A549 (cell line): ENCODE measurements at regions not wholly inside any gene's neighbourhood (a gene's known extent, or its start where the extent isn't known, plus 50 kb on each side); places are given as distances from the start of the nearest gene placed in this dataset.
A peak's percentile ranks its signal among the peaks of the same experiment; 100 is the strongest.

Experiments
- ATAC-seq, 2 experiments: fragments of 200-7000 bp in 1 of 2; fragments of >200 bp in 1 of 2; cut with Nextera tagmentation in 1 of 2; cut with Tn5 transposase in 1 of 2; 3 replicates each; pipeline versions ENCODE4 v1.8.0 to v1.9.1; 2018 to 2020; ENCODE audit warnings: mild to moderate bottlenecking in 1 of 2, moderate library complexity in 1 of 2
- CTCF ChIA-PET: fragments of 300-600 bp; sonication (Branson Sonifier 250); formaldehyde crosslinking; extraction: SDS; loops from one replicate; lab custom pipeline; 2021; ENCODE audit warnings: antibody characterized with exemption, inconsistent platforms; lab: Yijun Ruan, JAX
- POLR2A ChIA-PET: fragments of 350-600 bp; formaldehyde crosslinking; extraction: SDS; loops from one replicate; lab custom pipeline; 2021; ENCODE audit warnings: antibody characterized with exemption, inconsistent platforms; lab: Yijun Ruan, JAX
- DNase-seq, 2 experiments: peaks; one replicate each; pipeline versions ENCODE4 v3.0.0 to v3.0.0-alpha.2; 2011 to 2016; ENCODE audit warnings: low read depth in 1 of 2, low spot score in 1 of 2
- FAIRE-seq: peaks from 2 replicates; lab custom pipeline; 2011; peaks lifted over from hg19 to GRCh38; lab: Jason Lieb, UNC
- H3K27ac ChIP-seq, 2 experiments: fragments of >200 bp; sonication (Bioruptor Twin); formaldehyde crosslinking; 3 replicates each; pipeline ENCODE4 v1.5.1; 2016 to 2017
- H3K4me1 ChIP-seq: fragments of >200 bp; sonication (Bioruptor Twin); formaldehyde crosslinking; 3 replicates; pipeline ENCODE4 v1.6.1; 2016
- H3K4me2 ChIP-seq: fragments of >200 bp; sonication (Bioruptor Twin); formaldehyde crosslinking; 3 replicates; pipeline ENCODE4 v1.6.1; 2016
- H3K4me3 ChIP-seq: fragments of >200 bp; sonication (Bioruptor Twin); formaldehyde crosslinking; 3 replicates; pipeline ENCODE4 v1.5.1; 2016
- H3K9me3 ChIP-seq: fragments of >200 bp; sonication (Bioruptor Twin); formaldehyde crosslinking; 3 replicates; pipeline ENCODE4 v1.6.1; 2016
- CBX2 ChIP-seq: fragments of 200-600 bp; sonication (generic); IDR thresholded peaks from 2 replicates; pipeline ENCODE4 v1.6.1; 2016; ENCODE audit warnings: low read depth, mild to moderate bottlenecking, borderline replicate concordance
- CEBPB ChIP-seq, 2 experiments: fragments of >200 bp in 1 of 2; sonication (Bioruptor Twin) in 1 of 2; formaldehyde crosslinking in 1 of 2; IDR thresholded peaks; 2 replicates each; pipeline ENCODE4 v1.6.1; 2012 to 2016
- CTCF ChIP-seq: fragments of >200 bp; sonication (Bioruptor Twin); formaldehyde crosslinking; IDR thresholded peaks from 3 replicates; pipeline ENCODE4 v1.5.1; 2016
- EHF ChIP-seq: fragments of 250-450 bp; sonication (Bioruptor Pico); IDR thresholded peaks from 2 replicates; pipeline ENCODE4 v1.5.0; 2020; ENCODE audit warnings: mild to moderate bottlenecking
- EP300 ChIP-seq, 2 experiments: fragments of >200 bp; sonication (Bioruptor Twin); formaldehyde crosslinking; IDR thresholded peaks; 2 replicates in 1 of 2; 3 replicates in 1 of 2; pipeline ENCODE4 v1.6.1; 2016 to 2017
- HOXB13 ChIP-seq: fragments of 250-450 bp; sonication (Bioruptor Pico); IDR thresholded peaks from 2 replicates; pipeline ENCODE4 v1.5.0; 2020; ENCODE audit warnings: low read depth, mild to moderate bottlenecking, moderate library complexity
- HOXB5 ChIP-seq: fragments of 250-450 bp; sonication (Bioruptor Pico); IDR thresholded peaks from 2 replicates; pipeline ENCODE4 v1.5.0; 2020; ENCODE audit warnings: mild to moderate bottlenecking, moderate library complexity
- MAZ ChIP-seq: fragments of 150-350 bp; IDR thresholded peaks from 2 replicates; pipeline ENCODE4 v1.6.1; 2014; ENCODE audit warnings: antibody characterized with exemption, low read depth, low read length, borderline replicate concordance
- NPAS2 ChIP-seq: fragments of 250-450 bp; sonication (Bioruptor Pico); IDR thresholded peaks from 2 replicates; pipeline ENCODE4 v1.8.0; 2022; ENCODE audit warnings: mild to moderate bottlenecking, moderate library complexity, borderline replicate concordance
- PBX3 ChIP-seq: IDR thresholded peaks from 2 replicates; pipeline ENCODE4 v1.6.1; 2012
- RAD21 ChIP-seq, 2 experiments: fragments of >200 bp in 1 of 2; sonication (Bioruptor Twin) in 1 of 2; formaldehyde crosslinking in 1 of 2; IDR thresholded peaks in 1 of 2; conservative IDR thresholded peaks in 1 of 2; 2 replicates in 1 of 2; 3 replicates in 1 of 2; pipeline ENCODE4 v1.6.1; 2012 to 2018; ENCODE audit warnings: inconsistent platforms in 1 of 2
- SMC3 ChIP-seq: fragments of >200 bp; sonication (Bioruptor Twin); formaldehyde crosslinking; IDR thresholded peaks from 3 replicates; pipeline ENCODE4 v1.6.1; 2018; ENCODE audit warnings: inconsistent platforms
- TFCP2L1 ChIP-seq: fragments of 250-450 bp; sonication (Bioruptor Pico); IDR thresholded peaks from 2 replicates; pipeline ENCODE4 v1.5.0; 2021; ENCODE audit warnings: mild to moderate bottlenecking
- TP53 ChIP-seq: fragments of 250-450 bp; sonication (Bioruptor Pico); IDR thresholded peaks from 2 replicates; pipeline ENCODE4 v1.5.0; 2021; ENCODE audit warnings: mild to moderate bottlenecking, moderate library complexity
- USF2 ChIP-seq: fragments of 450-650 bp; IDR thresholded peaks from 2 replicates; pipeline ENCODE4 v1.6.1; 2014; ENCODE audit warnings: antibody characterized with exemption
- WGBS: methylation state at CpG from one replicate; pipeline ENCODE4 v1.1.6; 2017; ENCODE audit errors: missing lambda C conversion rate; 5-methylcytosine and 5-hydroxymethylcytosine counted together
- TF ChIP-seq, protein P1 (sequence below): IDR thresholded peaks from 2 replicates; pipeline ENCODE4 v1.6.1; 2012; ENCODE audit warnings: low read depth, borderline replicate concordance

DNA sequence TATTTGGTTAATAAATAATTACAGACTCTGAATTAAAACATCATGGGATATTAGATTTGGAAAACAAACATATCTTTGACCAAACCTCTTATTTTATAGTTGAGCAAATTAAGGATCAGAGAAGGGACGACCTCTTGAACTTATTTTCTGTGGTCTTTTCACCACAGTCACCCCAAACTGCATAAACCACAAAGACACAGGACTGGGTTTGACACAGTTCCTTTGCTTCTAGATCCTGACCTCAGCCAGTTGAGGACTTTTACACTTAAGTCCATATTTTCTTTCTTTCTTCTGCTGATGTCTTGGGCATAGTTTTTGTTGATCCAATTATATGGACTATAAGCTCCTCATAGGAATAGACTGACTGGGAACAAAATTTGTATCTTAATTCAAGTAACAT lies 234.0 kb upstream of the SLC14A2 start:
- no peaks in the 10 kb centered on the region for H3K4me1 ChIP-seq
- CTCF ChIA-PET: no interaction called here
- H3K4me2 ChIP-seq: no peak overlapping the region
- no peak for DNase-seq
- no peak for ATAC-seq
- H3K27ac ChIP-seq: no peak overlapping the region
- no peak overlapping the region for H3K4me3 ChIP-seq
- WGBS: 0% methylated on average over 1 of the region's 1 CpG
- no peak for FAIRE-seq
- POLR2A ChIA-PET: no interaction called here
- no peaks in the 10 kb centered on the region for H3K9me3 ChIP-seq
- TF ChIP-seq TFCP2L1 (CRISPR knock-in tag) (no peak), PBX3 (no peak), MAZ (no peak), SMC3 (no peak), TP53 (CRISPR knock-in tag) (no peak), EHF (no peak)
- TF ChIP-seq, protein P1, sequence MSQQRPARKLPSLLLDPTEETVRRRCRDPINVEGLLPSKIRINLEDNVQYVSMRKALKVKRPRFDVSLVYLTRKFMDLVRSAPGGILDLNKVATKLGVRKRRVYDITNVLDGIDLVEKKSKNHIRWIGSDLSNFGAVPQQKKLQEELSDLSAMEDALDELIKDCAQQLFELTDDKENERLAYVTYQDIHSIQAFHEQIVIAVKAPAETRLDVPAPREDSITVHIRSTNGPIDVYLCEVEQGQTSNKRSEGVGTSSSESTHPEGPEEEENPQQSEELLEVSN: no peak
- TF ChIP-seq, all 56 proteins: peak for 0

DNA sequence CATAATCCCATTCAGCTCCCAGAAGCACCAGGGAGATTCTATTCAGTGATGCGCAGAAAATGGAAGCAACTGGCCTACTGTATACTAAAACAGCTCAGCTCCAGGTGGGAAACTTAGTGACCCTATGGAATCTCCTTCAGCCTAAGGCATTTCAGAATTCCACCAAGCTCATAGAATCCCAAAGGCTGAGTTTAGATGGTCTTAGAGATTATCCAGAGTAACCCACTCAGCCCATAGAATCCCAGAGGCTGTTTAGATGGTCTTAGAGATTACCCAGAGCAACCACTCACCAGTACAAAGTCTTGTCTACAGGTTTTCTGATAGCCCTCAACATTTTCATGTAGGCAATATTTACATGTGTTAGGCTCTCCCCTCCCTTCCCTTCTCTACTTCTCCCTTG lies 232.0 kb upstream of the SLC14A2 start:
- no peak for TF ChIP-seq CBX2
- no peak for TF ChIP-seq HOXB13 (CRISPR knock-in tag)
- TF ChIP-seq NPAS2 (CRISPR knock-in tag): no peak
- TF ChIP-seq EP300 (IDR thresholded peaks at IDR 0.05): no peak
- no peak for TF ChIP-seq USF2
- TF ChIP-seq PBX3: no peak
- no peak for TF ChIP-seq HOXB5 (CRISPR knock-in tag)
- H3K4me3 ChIP-seq: no peak overlapping the region
- ChIA-PET POLR2A (no interaction called here), CTCF (no interaction called here)
- H3K4me1 ChIP-seq: no peaks in the 10 kb centered on the region
- WGBS: 27% methylated on average over 1 of the region's 1 CpG
- FAIRE-seq (no peak), ATAC-seq (no peak), DNase-seq (no peak)
- no peak overlapping the region for H3K27ac ChIP-seq
- H3K9me3 ChIP-seq: no peaks in the 10 kb centered on the region
- no peak overlapping the region for H3K4me2 ChIP-seq

- POLR2A ChIA-PET: no interaction called here
- ATAC-seq: peak; percentile 19 to 75; a peak in 4 of 6 replicates
These were observed 230.9 kb upstream of the SLC14A2 start for GRCh38 chr18:45384137-45384961.

More at GRCh38 chr18:45384137-45384961, 230.9 kb upstream of the SLC14A2 start:
- Histone ChIP-seq H3K9me3 (no peaks in the 10 kb centered on the region), H3K4me1 (no peaks in the 10 kb centered on the region), H3K4me2 (no peak overlapping the region), H3K27ac (no peak overlapping the region), H3K4me3 (no peak overlapping the region)
- DNase-seq (peak; percentile 9 to 38), FAIRE-seq (no peak)
- WGBS: 10% methylated on average over 1 of the region's 4 CpGs
- CTCF ChIA-PET: interaction anchor here (0.6 to 1.5 kb wide), 6 partner anchors 11 to 1765 kb away, joined by 3 to 5 read pairs (median 3); no protein-coding TSS in a partner anchor
- TF ChIP-seq CEBPB (IDR thresholded peaks at IDR 0.05) (no peak), SMC3 (peak; percentile 39; the same call in 2 of the 3 replicates), RAD21 (conservative IDR thresholded peaks at IDR 0.05 in 1 of 2, IDR thresholded peaks at IDR 0.05 in 1 of 2) (peak; percentile 55 to 56; a peak in 4 of 5 replicates), CTCF (peak; percentile 46), PBX3 (no peak)
